ENCODE measurements at regions not wholly inside any gene's neighbourhood (a gene's known extent, or its start where the extent isn't known, plus 50 kb on each side); places are given as distances from the start of the nearest gene placed in this dataset.

- TF ChIP-seq CTCF (conservative IDR thresholded peaks at IDR 0.05; ENCODE audit: low read length) = no peak
- no peak for TF ChIP-seq EZH2phosphoT487 (IDR thresholded peaks at IDR 0.05; ENCODE audit: borderline replicate concordance)
Measured at GRCh38 chr1:208628022-208628914, 384.1 kb upstream of the PLXNA2 start.

Measured in Loucy (cell line).